ENCODE measurements at regions not wholly inside any gene's neighbourhood (a gene's known extent, or its start where the extent isn't known, plus 50 kb on each side); places are given as distances from the start of the nearest gene placed in this dataset.

GRCh38 chr3:461006-461405 is 264.4 kb downstream of the CHL1 start:
- TF ChIP-seq POLR2A (IDR thresholded peaks at IDR 0.05; ENCODE audit: low read depth, low read length) (no peak), TAF1 (IDR thresholded peaks at IDR 0.05; ENCODE audit: borderline replicate concordance, low read depth, low read length) (no peak)
